22Rv1 (cell line): ENCODE measurements at regions not wholly inside any gene's neighbourhood (a gene's known extent, or its start where the extent isn't known, plus 50 kb on each side); places are given as distances from the start of the nearest gene placed in this dataset.

ENCODE experiments used
- H3K27ac ChIP-seq: fragments of 450-650 bp; 2 replicates; pipeline ENCODE4 v1.5.1; 2017
- CTCF ChIP-seq: fragments of 450-650 bp; IDR thresholded peaks from 2 replicates; pipeline ENCODE4 v1.5.1; 2017; ENCODE audit warnings: mild to moderate bottlenecking
- ZFX ChIP-seq: fragments of 450-650 bp; IDR thresholded peaks from 2 replicates; pipeline ENCODE4 v1.6.1; 2017; ENCODE audit warnings: antibody characterized with exemption, borderline replicate concordance

- no peak overlapping the region for H3K27ac ChIP-seq
- TF ChIP-seq CTCF (no peak), ZFX (no peak)
Measured at GRCh38 chr1:244356376-244356775, 95.3 kb downstream of the ADSS2 start.
